Motor neuron (in vitro differentiated cells): ENCODE measurements at regions not wholly inside any gene's neighbourhood (a gene's known extent, or its start where the extent isn't known, plus 50 kb on each side); places are given as distances from the start of the nearest gene placed in this dataset.

Experiments
- ATAC-seq, 8 experiments: fragments of 200-7000 bp; cut with Tn5 transposase; replicated peaks in 6 of 8; 2 replicates each; pipeline ENCODE4 v1.8.0; 2021; ENCODE audit warnings: mild to moderate bottlenecking in 8 of 8, moderate library complexity in 8 of 8
- H3K27ac ChIP-seq, 2 donors: fragments of 250-450 bp; sonication (Bioruptor Pico); 2 replicates each; pipeline ENCODE4 v1.9.0; 2021; ENCODE audit warnings: antibody characterized with exemption in 2 of 2, mild to moderate bottlenecking in 2 of 2, moderate library complexity in 1 of 2
- H3K4me1 ChIP-seq, 2 donors: fragments of 250-450 bp; sonication (Bioruptor Pico); replicated peaks in 1 of 2; 2 replicates each; pipeline ENCODE4 v1.6.1; 2021; ENCODE audit warnings: antibody characterized with exemption in 2 of 2, mild to moderate bottlenecking in 2 of 2, moderate library complexity in 1 of 2
- H3K4me3 ChIP-seq, 5 donors: fragments of 250-450 bp; sonication (Bioruptor Pico); 2 replicates each; pipeline ENCODE4 v1.9.0; 2021; ENCODE audit warnings: antibody characterized with exemption in 5 of 5, mild to moderate bottlenecking in 5 of 5, moderate library complexity in 4 of 5
- whole genome bisulfite sequencing, 10 experiments: fragments of 450-650 bp; shearing (Covaris generic); methylation state at CpG; one replicate each; pipeline ENCODE4 v1.0.0; 2022; 5-methylcytosine and 5-hydroxymethylcytosine counted together
- in situ Hi-C, 9 experiments: fragments of 400-800 bp; cut with MboI; loops; one replicate each; pipeline ENCODE4 v1.15.0; 2021; ENCODE audit warnings: low sequenced_read_pairs in 9 of 9, low pct_unique_long_range_greater_than_20kb in 2 of 9; ENCODE audit not compliant: unreplicated experiment in 9 of 9

DNA sequence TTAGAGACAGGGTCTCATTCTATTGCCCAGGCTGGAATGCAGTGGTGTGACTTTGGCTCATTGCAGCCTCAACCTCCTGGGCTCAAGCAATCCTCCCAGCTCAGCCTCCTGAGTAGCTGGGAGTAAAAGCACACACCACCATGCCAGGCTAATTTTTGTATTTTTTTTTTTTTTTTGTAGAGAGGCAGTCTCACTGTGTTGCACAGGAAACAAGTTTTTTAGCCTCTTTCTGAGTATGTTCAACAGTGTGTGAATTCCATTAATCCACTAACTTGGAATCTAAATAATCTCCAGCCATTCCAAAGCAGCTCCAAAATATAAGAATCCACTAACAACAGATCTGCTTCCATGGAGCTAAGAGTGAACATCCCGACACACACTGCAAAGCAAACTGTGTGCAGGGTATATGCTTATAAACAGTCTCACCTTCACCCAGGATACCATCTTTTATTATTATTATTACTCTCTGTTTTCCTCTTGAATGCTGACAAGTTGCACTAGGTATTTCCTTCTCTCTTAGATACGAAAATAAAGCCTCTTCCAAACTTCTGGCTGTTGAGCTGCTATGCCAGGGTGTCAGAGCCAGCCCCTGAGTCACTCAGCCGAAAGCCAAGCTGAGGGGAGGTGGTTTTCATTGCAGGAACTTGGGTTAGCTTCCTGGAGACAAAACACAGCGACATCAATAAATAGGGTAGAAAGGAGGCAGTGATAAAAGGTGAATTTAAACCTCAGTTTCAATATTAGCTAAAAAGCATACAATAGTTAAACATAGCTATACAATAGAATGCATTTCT lies 264.9 kb downstream of the HIVEP2 start:
- H3K4me3 ChIP-seq, result no peak overlapping the region
- H3K4me1 ChIP-seq, result no peaks in the 10 kb centered on the region
- peak in 1 of 8 experiments; percentile 36 for ATAC-seq
- H3K27ac ChIP-seq, result no peak overlapping the region
- in situ Hi-C loops, result loop anchor here in 7 of 9 experiments (25.0 kb wide), 7 partner anchors 207 to 757 kb away; partner anchors contain the start of gene HIVEP2 (in 1 of the 7)
- 8 to 83% (median 61%) methylated on average over 2 to 4 of the region's 4 CpGs; no CpG with 5 or more reads in 3 of the 10 experiments for WGBS, 10 experiments

DNA sequence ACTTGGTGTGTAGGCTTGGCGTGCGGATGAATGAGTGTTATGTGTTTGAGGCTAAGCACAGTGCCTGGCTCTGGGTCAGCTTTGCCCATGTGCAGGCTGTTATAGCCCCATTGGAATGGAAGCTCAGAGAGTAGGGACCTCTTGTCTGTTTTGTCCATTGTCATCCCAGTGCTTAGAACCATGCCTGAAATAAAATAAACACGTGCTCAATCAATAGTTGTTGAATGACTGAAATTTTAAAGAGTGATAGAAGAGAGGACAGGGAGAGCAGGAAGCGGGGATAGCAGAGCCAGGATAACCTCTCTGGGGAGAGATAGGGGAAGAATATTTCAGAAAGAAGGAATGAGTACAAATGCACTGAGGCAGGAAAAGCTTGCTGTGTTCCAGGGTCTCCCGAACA lies 263.9 kb downstream of the HIVEP2 start:
- WGBS, 10 experiments, result 75 to 100% (median 86%) methylated on average over 1 to 5 of the region's 5 CpGs; no CpG with 5 or more reads in 1 of the 10 experiments
- in situ Hi-C loops, result loop anchor here in 7 of 9 experiments (25.0 kb wide), 7 partner anchors 206 to 756 kb away; partner anchors contain the start of gene HIVEP2 (in 1 of the 7)
- ATAC-seq, result no peak
- H3K4me1 ChIP-seq, result no peaks in the 10 kb centered on the region
- H3K27ac ChIP-seq, result no peak overlapping the region
- H3K4me3 ChIP-seq, result no peak overlapping the region

DNA sequence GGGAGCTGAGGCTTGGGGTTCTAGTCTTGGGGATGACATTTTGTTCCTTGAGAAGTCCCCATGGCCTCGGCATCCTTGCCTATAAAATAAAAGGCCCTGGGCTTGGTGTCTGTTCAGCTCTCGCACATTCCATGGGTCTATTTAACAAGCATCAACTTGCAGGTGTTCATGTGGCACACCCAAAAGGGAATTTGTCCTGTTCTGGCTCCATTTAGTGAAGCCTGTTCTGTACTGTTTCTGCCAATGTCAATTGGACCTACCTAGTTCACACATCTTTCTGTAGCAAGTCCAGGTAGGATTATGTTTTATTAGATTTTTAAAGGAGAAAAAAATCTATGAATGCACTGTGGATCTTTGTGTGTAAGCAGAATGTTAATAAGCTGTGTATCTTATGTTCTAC lies 262.0 kb downstream of the HIVEP2 start:
- ATAC-seq, result no peak
- no peak overlapping the region for H3K27ac ChIP-seq
- 20 to 80% (median 48%) methylated on average over 1 to 2 of the region's 2 CpGs; no CpG with 5 or more reads in 4 of the 10 experiments for WGBS, 10 experiments

GRCh38 chr6:142683714-142684141 lies 261.2 kb downstream of the HIVEP2 start:
- no peak for ATAC-seq
- H3K4me1 ChIP-seq, result no peaks in the 10 kb centered on the region
- in situ Hi-C loops, result loop anchor here in 7 of 9 experiments (25.0 kb wide), 7 partner anchors 204 to 754 kb away; partner anchors contain the start of gene HIVEP2 (in 1 of the 7)
- WGBS, 10 experiments, result 17 to 90% (median 78%) methylated on average over 1 to 6 of the region's 6 CpGs; no CpG with 5 or more reads in 2 of the 10 experiments
- no peak overlapping the region for H3K4me3 ChIP-seq
- no peak overlapping the region for H3K27ac ChIP-seq

More for the DNA sequence above, 262.0 kb downstream of the HIVEP2 start:
- H3K4me1 ChIP-seq, result no peaks in the 10 kb centered on the region
- in situ Hi-C loops, result loop anchor here in 7 of 9 experiments (25.0 kb wide), 7 partner anchors 204 to 754 kb away; partner anchors contain the start of gene HIVEP2 (in 1 of the 7)
- H3K4me3 ChIP-seq, result no peak overlapping the region

GRCh38 chr6:142684371-142684770 lies 260.6 kb downstream of the HIVEP2 start:
- WGBS, 10 experiments, result 40 to 100% (median 63%) methylated on average over 1 of the region's 1 CpG; no CpG with 5 or more reads in 2 of the 10 experiments
- H3K27ac ChIP-seq, result no peak overlapping the region
- H3K4me1 ChIP-seq, result no peaks in the 10 kb centered on the region
- in situ Hi-C loops, result loop anchor here in 7 of 9 experiments (25.0 kb wide), 7 partner anchors 203 to 753 kb away; partner anchors contain the start of gene HIVEP2 (in 1 of the 7)
- no peak overlapping the region for H3K4me3 ChIP-seq
- ATAC-seq, result no peak

GRCh38 chr6:142685852-142686506 lies 259.0 kb downstream of the HIVEP2 start:
- H3K27ac ChIP-seq, result no peak overlapping the region
- no peak for ATAC-seq
- in situ Hi-C loops, result loop anchor here in 7 of 9 experiments (25.0 kb wide), 7 partner anchors 201 to 751 kb away; partner anchors contain the start of gene HIVEP2 (in 1 of the 7)
- H3K4me1 ChIP-seq, result no peaks in the 10 kb centered on the region
- WGBS, 10 experiments, result 23 to 90% (median 75%) methylated on average over 2 to 4 of the region's 4 CpGs
- H3K4me3 ChIP-seq, result no peak overlapping the region

- no peak overlapping the region for H3K27ac ChIP-seq
- 0 to 100% (median 67%) methylated on average over 1 to 2 of the region's 2 CpGs; no CpG with 5 or more reads in 1 of the 10 experiments for WGBS, 10 experiments
- in situ Hi-C loops, result loop anchor here in 7 of 9 experiments (25.0 kb wide), 7 partner anchors 201 to 751 kb away; partner anchors contain the start of gene HIVEP2 (in 1 of the 7)
- no peak overlapping the region for H3K4me3 ChIP-seq
- no peak for ATAC-seq
- H3K4me1 ChIP-seq, result no peaks in the 10 kb centered on the region
These were observed 258.5 kb downstream of the HIVEP2 start for GRCh38 chr6:142686507-142686887.

DNA sequence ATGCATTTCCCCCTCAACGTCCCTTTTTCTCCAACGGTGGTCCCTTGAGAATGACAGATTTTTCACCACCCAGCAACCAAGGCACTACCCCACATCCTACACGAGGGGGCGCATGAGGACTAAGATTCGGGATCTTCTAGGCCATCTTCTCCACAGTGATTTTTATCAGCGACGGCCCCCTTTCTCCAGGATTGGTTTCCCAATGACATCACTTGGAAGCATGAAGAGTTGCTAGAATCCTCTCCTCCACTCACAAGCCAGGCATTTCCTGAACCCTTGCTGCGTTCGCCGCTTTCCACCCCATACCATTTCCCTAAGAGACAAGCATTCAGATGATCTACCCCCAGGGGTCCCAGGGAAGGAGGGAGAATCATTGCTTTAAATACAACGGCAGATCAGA lies 252.0 kb downstream of the HIVEP2 start:
- in situ Hi-C loops, result loop anchor here in 8 of 9 experiments (10.0 to 25.0 kb wide), 8 partner anchors 194 to 744 kb away; partner anchors contain the start of gene HIVEP2 (in 1 of the 8)
- no peak overlapping the region for H3K27ac ChIP-seq
- H3K4me1 ChIP-seq, result peaks cover 4 to 9% of the 10 kb centered on the region in 2 donors
- ATAC-seq, result peak; percentile 72 to 97 (median 93)
- 0 to 80% (median 23%) methylated on average over 1 to 11 of the region's 11 CpGs; no CpG with 5 or more reads in 1 of the 10 experiments for WGBS, 10 experiments
- H3K4me3 ChIP-seq, result no peak overlapping the region

GRCh38 chr6:142693441-142693840 lies 251.5 kb downstream of the HIVEP2 start:
- in situ Hi-C loops, result loop anchor here in 8 of 9 experiments (10.0 to 25.0 kb wide), 8 partner anchors 194 to 744 kb away; partner anchors contain the start of gene HIVEP2 (in 1 of the 8)
- 35 to 100% (median 79%) methylated on average over 1 to 4 of the region's 4 CpGs; no CpG with 5 or more reads in 1 of the 10 experiments for WGBS, 10 experiments
- Histone ChIP-seq H3K4me3 (no peak overlapping the region), H3K27ac (no peak overlapping the region), H3K4me1 (peaks cover 8 to 14% of the 10 kb centered on the region in 2 donors)
- ATAC-seq, result peak in 1 of 8 experiments; percentile 9

DNA sequence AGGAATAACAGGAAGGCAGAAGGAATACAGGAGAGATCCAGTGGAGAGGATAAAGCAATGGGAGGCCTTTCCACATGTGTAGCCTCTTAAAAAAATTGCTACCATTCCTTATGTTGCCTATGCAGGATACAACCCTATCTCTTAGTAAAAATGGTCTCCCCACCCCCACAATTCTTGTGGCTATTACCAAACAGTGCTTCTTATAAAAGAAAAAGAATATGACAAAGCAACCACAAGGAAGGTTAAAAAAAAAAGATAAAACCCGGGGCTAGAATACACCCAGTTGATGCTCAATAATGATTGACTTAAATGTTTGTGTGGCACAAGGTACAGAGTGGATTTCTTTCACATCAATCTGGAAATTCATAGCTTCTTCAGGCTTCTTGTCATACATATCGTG lies 250.9 kb downstream of the HIVEP2 start:
- 40 to 100% (median 84%) methylated on average over 1 to 2 of the region's 2 CpGs; no CpG with 5 or more reads in 4 of the 10 experiments for WGBS, 10 experiments
- in situ Hi-C loops, result loop anchor here in 8 of 9 experiments (10.0 to 25.0 kb wide), 8 partner anchors 193 to 743 kb away; partner anchors contain the start of gene HIVEP2 (in 1 of the 8)
- peaks cover 9 to 14% of the 10 kb centered on the region in 2 donors for H3K4me1 ChIP-seq
- no peak overlapping the region for H3K4me3 ChIP-seq
- no peak for ATAC-seq
- no peak overlapping the region for H3K27ac ChIP-seq

- peaks cover 13 to 14% of the 10 kb centered on the region in 2 donors for H3K4me1 ChIP-seq
- no peak overlapping the region for H3K4me3 ChIP-seq
- no peak overlapping the region for H3K27ac ChIP-seq
- ATAC-seq, result no peak
- in situ Hi-C loops, result loop anchor here in 8 of 9 experiments (10.0 to 25.0 kb wide), 8 partner anchors 192 to 742 kb away; partner anchors contain the start of gene HIVEP2 (in 1 of the 8)
- 56 to 100% (median 71%) methylated on average over 1 to 3 of the region's 3 CpGs; no CpG with 5 or more reads in 3 of the 10 experiments for WGBS, 10 experiments
These were observed 250.0 kb downstream of the HIVEP2 start for GRCh38 chr6:142695016-142695415.
